Stomach (tissue), 8 donors: ENCODE measurements at regions not wholly inside any gene's neighbourhood (a gene's known extent, or its start where the extent isn't known, plus 50 kb on each side); places are given as distances from the start of the nearest gene placed in this dataset.

ENCODE experiments used
- DNase-seq, 2 donors: peaks; one replicate each; pipeline versions ENCODE4 v3.0.0 to v3.0.0-alpha.2; 2013 to 2019
- H3K27ac ChIP-seq, 5 donors: fragments of 200-600 bp in 4 of 5; sonication (generic) in 4 of 5; one replicate each; pipeline ENCODE4 v1.5.1; 2013 to 2019; ENCODE audit warnings: mild to moderate bottlenecking in 1 of 5, moderate library complexity in 1 of 5
- H3K27me3 ChIP-seq, 3 donors: fragments of 200-600 bp; sonication (generic); one replicate each; pipeline ENCODE4 v1.5.1; 2017 to 2019; ENCODE audit warnings: mixed run types in 1 of 3
- H3K36me3 ChIP-seq, 4 donors: fragments of 200-600 bp; sonication (generic); 1 replicate in 3 of 4; 2 replicates in 1 of 4; pipeline ENCODE4 v1.5.1; 2016 to 2019
- H3K4me1 ChIP-seq, 4 donors: fragments of 200-600 bp; sonication (generic); one replicate each; pipeline ENCODE4 v1.5.1; 2016 to 2019
- H3K4me3 ChIP-seq, 4 donors: fragments of 200-600 bp; sonication (generic) in 3 of 4; one replicate each; pipeline ENCODE4 v1.5.1; 2016 to 2019; ENCODE audit warnings: mild to moderate bottlenecking in 1 of 4
- H3K9me3 ChIP-seq, 4 donors: fragments of 200-600 bp; sonication (generic); one replicate each; pipeline ENCODE4 v1.5.1; 2016 to 2019
- EP300 ChIP-seq: sonication (generic); formaldehyde crosslinking; IDR thresholded peaks from one replicate; pipeline ENCODE4 v1.6.1; 2017; ENCODE audit warnings: antibody characterized with exemption
- POLR2A ChIP-seq, 4 donors: fragments of 450-650 bp; IDR thresholded peaks; one replicate each; pipeline ENCODE4 v1.6.1; 2016; ENCODE audit warnings: antibody characterized with exemption in 4 of 4, control low read depth in 2 of 4, mild to moderate bottlenecking in 1 of 4, moderate library complexity in 1 of 4
- POLR2AphosphoS5 ChIP-seq, 3 donors: sonication (generic); formaldehyde crosslinking; IDR thresholded peaks; one replicate each; pipeline ENCODE4 v1.6.1; 2016; ENCODE audit warnings: antibody characterized with exemption in 3 of 3
- WGBS, 5 donors: extraction: QIAGEN DNeasy Blood & Tissue Kit in 3 of 5; methylation state at CpG; one replicate each; pipeline versions ENCODE4 v1.1.5 to v1.1.7; 2013 to 2018; 5-methylcytosine and 5-hydroxymethylcytosine counted together
- intact Hi-C: fragments of 100-400 bp; cut with DNase I; formaldehyde crosslinking; loops from one replicate; pipeline ENCODE4 v1.15.1; 2023; ENCODE audit warnings: low total_unique reads
- TF ChIP-seq, protein P1 (sequence below), 7 experiments: fragments of 450-650 bp in 4 of 7; fragments of 200-600 bp in 3 of 7; sonication (generic) in 3 of 7; IDR thresholded peaks; one replicate each; pipeline ENCODE4 v1.5.1; 2016 to 2019; ENCODE audit warnings: antibody characterized with exemption in 7 of 7, control low read depth in 2 of 7, mild to moderate bottlenecking in 1 of 7
- donor health status: healthy with polysubstance abuse.
- donor health status: Bipolar disorder and iron deficiency.
- donor health status: healthy.

DNA sequence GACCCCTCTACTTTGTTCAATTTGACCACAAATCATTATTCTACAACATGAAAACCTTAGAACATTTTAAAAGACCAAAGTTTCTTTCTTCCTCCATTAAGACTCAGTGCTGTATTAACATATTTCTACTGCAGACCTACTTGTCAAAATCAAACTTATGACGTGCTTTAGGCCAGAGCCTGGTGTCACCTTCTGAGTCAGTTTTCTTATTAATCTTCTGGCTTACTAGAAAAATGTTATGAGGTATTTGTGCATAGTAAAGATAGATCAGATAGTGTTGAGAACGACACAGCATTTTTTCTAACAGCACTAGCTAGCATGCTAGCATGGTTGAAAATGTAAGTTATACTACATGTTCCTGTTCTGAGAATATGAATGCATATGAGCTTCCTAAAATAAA is 333.6 kb upstream of the FAM241A start:
- Histone ChIP-seq H3K9me3 (peaks cover 0 to 6% (median 0%) of the 10 kb centered on the region in 4 donors), H3K4me1 (no peaks in the 10 kb centered on the region), H3K27me3 (no peaks in the 10 kb centered on the region), H3K4me3 (no peak overlapping the region), H3K36me3 (no peaks in the 10 kb centered on the region), H3K27ac (no peak overlapping the region)
- WGBS, 5 donors: 39 to 58% (median 48%) methylated on average over 2 of the region's 2 CpGs
- TF ChIP-seq POLR2A (IDR thresholded peaks at IDR 0.05) (no peak), POLR2AphosphoS5 (IDR thresholded peaks at IDR 0.05) (no peak), EP300 (no peak)
- TF ChIP-seq, protein P1, sequence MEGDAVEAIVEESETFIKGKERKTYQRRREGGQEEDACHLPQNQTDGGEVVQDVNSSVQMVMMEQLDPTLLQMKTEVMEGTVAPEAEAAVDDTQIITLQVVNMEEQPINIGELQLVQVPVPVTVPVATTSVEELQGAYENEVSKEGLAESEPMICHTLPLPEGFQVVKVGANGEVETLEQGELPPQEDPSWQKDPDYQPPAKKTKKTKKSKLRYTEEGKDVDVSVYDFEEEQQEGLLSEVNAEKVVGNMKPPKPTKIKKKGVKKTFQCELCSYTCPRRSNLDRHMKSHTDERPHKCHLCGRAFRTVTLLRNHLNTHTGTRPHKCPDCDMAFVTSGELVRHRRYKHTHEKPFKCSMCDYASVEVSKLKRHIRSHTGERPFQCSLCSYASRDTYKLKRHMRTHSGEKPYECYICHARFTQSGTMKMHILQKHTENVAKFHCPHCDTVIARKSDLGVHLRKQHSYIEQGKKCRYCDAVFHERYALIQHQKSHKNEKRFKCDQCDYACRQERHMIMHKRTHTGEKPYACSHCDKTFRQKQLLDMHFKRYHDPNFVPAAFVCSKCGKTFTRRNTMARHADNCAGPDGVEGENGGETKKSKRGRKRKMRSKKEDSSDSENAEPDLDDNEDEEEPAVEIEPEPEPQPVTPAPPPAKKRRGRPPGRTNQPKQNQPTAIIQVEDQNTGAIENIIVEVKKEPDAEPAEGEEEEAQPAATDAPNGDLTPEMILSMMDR (IDR thresholded peaks at IDR 0.05): no peak
- intact Hi-C loops: no loop called here
- DNase-seq: no peak

- Histone ChIP-seq H3K27me3 (no peaks in the 10 kb centered on the region), H3K4me1 (no peaks in the 10 kb centered on the region), H3K9me3 (peaks cover 0 to 8% (median under 1%) of the 10 kb centered on the region in 4 donors), H3K27ac (no peak overlapping the region), H3K36me3 (no peaks in the 10 kb centered on the region), H3K4me3 (no peak overlapping the region)
- DNase-seq: no peak
- TF ChIP-seq, protein P1 (IDR thresholded peaks at IDR 0.05): no peak
- TF ChIP-seq POLR2AphosphoS5 (IDR thresholded peaks at IDR 0.05): no peak
- TF ChIP-seq POLR2A (IDR thresholded peaks at IDR 0.05): no peak
- TF ChIP-seq EP300: no peak
- 75 to 82% (median 78%) methylated on average over 3 of the region's 3 CpGs for WGBS, 5 donors
- intact Hi-C loops: no loop called here
Observed at GRCh38 chr4:111812114-111812513, 333.1 kb upstream of the FAM241A start.

GRCh38 chr4:111812760-111813159 is 332.5 kb upstream of the FAM241A start:
- H3K27me3 ChIP-seq: no peaks in the 10 kb centered on the region
- intact Hi-C loops: no loop called here
- 21 to 67% (median 38%) methylated on average over 1 of the region's 1 CpG for WGBS, 5 donors
- no peak overlapping the region for H3K4me3 ChIP-seq
- H3K27ac ChIP-seq: no peak overlapping the region
- H3K9me3 ChIP-seq: peaks cover 0 to 14% (median 3%) of the 10 kb centered on the region in 4 donors
- no peaks in the 10 kb centered on the region for H3K36me3 ChIP-seq
- TF ChIP-seq EP300 (no peak), POLR2A (IDR thresholded peaks at IDR 0.05) (no peak), POLR2AphosphoS5 (IDR thresholded peaks at IDR 0.05) (no peak)
- TF ChIP-seq, protein P1 (IDR thresholded peaks at IDR 0.05): no peak
- DNase-seq: no peak
- H3K4me1 ChIP-seq: no peaks in the 10 kb centered on the region

- intact Hi-C loops: no loop called here
- no peak for DNase-seq
- Histone ChIP-seq H3K27ac (no peak overlapping the region), H3K9me3 (peaks cover 0 to 20% (median 3%) of the 10 kb centered on the region in 4 donors), H3K27me3 (no peaks in the 10 kb centered on the region), H3K4me3 (no peak overlapping the region), H3K36me3 (no peaks in the 10 kb centered on the region), H3K4me1 (no peaks in the 10 kb centered on the region)
- TF ChIP-seq, protein P1 (IDR thresholded peaks at IDR 0.05): no peak
- TF ChIP-seq POLR2AphosphoS5 (IDR thresholded peaks at IDR 0.05): no peak
- no peak for TF ChIP-seq EP300
- TF ChIP-seq POLR2A (IDR thresholded peaks at IDR 0.05): no peak
- WGBS, 5 donors: 33 to 53% (median 44%) methylated on average over 3 of the region's 3 CpGs
Observed at GRCh38 chr4:111813555-111814140, 331.6 kb upstream of the FAM241A start.
